ENCODE measurements at regions not wholly inside any gene's neighbourhood (a gene's known extent, or its start where the extent isn't known, plus 50 kb on each side); places are given as distances from the start of the nearest gene placed in this dataset.

DNA sequence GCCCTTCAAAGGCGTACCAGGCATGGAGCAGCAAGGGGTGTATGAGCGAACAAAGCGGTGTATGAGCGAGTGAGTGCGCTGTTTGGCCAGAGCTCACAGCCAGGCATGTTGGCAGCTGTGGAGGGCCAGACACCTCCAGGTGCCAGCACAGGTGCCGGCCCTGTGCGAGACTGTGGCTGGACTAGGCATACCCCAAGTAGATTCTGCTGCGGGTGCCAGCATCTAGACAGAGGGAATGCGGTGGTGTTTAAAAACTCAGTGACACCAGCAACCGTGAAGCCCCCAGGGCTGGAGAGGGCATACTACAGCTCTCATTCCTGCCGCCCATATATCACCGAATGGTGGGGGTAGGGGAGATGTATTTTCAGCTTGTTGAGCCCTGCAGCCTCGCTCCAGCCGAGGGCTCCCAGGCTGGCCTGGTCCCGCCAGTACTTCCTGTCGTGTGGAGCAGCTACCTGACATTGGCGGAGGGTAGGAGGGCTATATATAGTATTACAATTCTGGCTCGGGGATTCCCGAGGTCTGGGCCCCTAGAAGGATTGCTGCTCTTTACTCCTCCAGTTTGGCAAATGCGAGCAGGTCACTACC, 1829.6 kb upstream of the NUDT12 start:
- TF ChIP-seq, protein P1, sequence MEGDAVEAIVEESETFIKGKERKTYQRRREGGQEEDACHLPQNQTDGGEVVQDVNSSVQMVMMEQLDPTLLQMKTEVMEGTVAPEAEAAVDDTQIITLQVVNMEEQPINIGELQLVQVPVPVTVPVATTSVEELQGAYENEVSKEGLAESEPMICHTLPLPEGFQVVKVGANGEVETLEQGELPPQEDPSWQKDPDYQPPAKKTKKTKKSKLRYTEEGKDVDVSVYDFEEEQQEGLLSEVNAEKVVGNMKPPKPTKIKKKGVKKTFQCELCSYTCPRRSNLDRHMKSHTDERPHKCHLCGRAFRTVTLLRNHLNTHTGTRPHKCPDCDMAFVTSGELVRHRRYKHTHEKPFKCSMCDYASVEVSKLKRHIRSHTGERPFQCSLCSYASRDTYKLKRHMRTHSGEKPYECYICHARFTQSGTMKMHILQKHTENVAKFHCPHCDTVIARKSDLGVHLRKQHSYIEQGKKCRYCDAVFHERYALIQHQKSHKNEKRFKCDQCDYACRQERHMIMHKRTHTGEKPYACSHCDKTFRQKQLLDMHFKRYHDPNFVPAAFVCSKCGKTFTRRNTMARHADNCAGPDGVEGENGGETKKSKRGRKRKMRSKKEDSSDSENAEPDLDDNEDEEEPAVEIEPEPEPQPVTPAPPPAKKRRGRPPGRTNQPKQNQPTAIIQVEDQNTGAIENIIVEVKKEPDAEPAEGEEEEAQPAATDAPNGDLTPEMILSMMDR (IDR thresholded peaks at IDR 0.05): no peak
- no peak for TF ChIP-seq EZH2 (IDR thresholded peaks at IDR 0.05; ENCODE audit: borderline replicate concordance, insufficient read depth, low read depth, low read length, poor library complexity, severe bottlenecking)
